Erythroblast (primary cell): ENCODE measurements at regions not wholly inside any gene's neighbourhood (a gene's known extent, or its start where the extent isn't known, plus 50 kb on each side); places are given as distances from the start of the nearest gene placed in this dataset.

Experiments used
- GATA1 ChIP-seq: IDR thresholded peaks from 2 replicates; pipeline ENCODE4 v1.6.1; 2011; ENCODE audit warnings: low read depth, mild to moderate bottlenecking, control low read depth, low read length, moderate library complexity
- POLR2A ChIP-seq: IDR thresholded peaks from 2 replicates; pipeline ENCODE4 v1.6.1; 2011; ENCODE audit warnings: mild to moderate bottlenecking, low read length

GRCh38 chr3:127425505-127426443, 137.9 kb upstream of the PRR20G start:
- TF ChIP-seq POLR2A: no peak
- no peak for TF ChIP-seq GATA1
